GM12872 (cell line): ENCODE measurements at regions not wholly inside any gene's neighbourhood (a gene's known extent, or its start where the extent isn't known, plus 50 kb on each side); places are given as distances from the start of the nearest gene placed in this dataset.

Source experiments
- CTCF ChIP-seq: IDR thresholded peaks from 3 replicates; pipeline ENCODE4 v1.5.1; 2011; ENCODE audit warnings: low read depth, mild to moderate bottlenecking, low read length, moderate library complexity; ENCODE audit not compliant: insufficient read depth

GRCh38 chr13:33934343-33934742, 116.4 kb downstream of the RFC3 start:
- no peak for TF ChIP-seq CTCF

DNA sequence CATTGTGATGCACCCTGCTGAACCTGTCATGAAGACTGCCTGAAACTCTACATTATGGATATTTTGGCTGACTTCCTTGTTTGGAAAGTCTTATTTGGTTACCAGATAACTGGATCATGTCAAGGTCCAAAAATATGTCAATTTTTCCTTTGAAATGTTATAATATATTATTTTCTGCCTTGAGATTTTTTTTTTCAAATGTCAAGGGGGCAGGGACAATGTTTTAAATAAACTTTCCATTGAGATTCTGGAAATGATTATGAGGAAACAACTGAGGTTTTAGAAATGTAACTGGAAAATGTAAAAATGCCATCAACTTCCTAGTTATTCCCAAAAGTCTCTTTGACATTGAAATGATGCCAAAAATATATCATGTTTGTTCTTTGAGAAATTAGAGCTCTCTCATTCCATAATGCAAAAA, 117.0 kb downstream of the RFC3 start:
- no peak for TF ChIP-seq CTCF

- no peak for TF ChIP-seq CTCF
Observed at GRCh38 chr13:33935969-33936368, 118.0 kb downstream of the RFC3 start.

DNA sequence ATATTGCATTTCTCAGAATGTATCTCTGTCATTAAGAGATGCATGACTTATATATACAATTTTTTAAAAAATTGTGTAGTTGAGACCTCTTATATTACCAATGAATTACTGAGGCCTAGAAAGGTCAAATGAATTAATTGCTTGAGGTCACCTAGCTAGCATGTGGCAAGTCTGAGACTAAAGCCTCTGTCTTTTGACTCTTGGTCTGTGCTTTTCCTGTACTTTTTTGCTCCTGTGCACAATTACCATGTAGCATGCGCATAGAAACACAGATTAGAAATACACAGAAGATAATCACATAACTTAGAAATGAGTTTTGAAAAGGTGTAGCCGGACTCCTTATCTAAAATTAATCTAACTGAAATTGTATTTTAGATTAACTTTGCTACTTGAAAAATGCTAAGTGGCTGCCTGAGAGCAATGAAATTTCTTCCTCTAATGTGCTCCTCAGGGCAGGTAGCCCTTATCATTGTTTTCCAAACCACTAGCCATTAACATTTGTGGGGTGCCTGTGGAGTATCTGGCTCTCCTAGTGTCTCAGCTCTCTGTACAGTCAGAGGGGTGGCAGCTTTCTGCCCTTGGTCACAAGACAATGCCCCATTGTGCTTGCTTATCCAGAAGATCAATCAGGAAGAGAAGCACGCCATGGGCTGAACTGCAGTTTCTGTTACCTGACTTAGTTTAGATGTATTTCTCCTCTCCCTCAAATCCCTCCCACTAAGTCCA, 119.6 kb downstream of the RFC3 start:
- no peak for TF ChIP-seq CTCF

GRCh38 chr13:33940256-33940655, 122.3 kb downstream of the RFC3 start:
- no peak for TF ChIP-seq CTCF

- no peak for TF ChIP-seq CTCF
Observed at GRCh38 chr13:33940898-33941297, 122.9 kb downstream of the RFC3 start.

DNA sequence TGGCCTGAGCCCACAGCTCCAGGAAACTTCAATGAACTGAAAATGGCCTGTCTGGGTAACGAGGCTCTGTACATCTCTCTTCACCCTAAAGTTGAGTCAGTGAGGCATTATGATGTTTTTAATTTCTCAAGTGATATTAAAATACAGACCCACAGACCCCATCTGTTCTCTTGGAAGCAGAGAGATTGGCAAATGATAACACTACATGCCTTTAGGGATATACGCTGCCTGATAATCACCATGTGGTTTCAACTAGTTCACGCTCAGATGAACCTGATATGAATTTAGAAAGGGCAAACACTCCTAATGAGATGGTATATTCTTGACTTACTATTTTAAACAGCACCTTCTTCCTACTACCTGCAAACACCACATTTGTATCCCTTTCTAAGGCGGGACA, 127.5 kb downstream of the RFC3 start:
- no peak for TF ChIP-seq CTCF
